ENCODE measurements at regions not wholly inside any gene's neighbourhood (a gene's known extent, or its start where the extent isn't known, plus 50 kb on each side); places are given as distances from the start of the nearest gene placed in this dataset.

GRCh38 chr9:75707191-75707590 lies 183.3 kb upstream of the PCSK5 start:
- H4K20me1 ChIP-seq (ENCODE audit: insufficient read depth, low read length, poor library complexity, severe bottlenecking) = no peaks in the 10 kb centered on the region
- no peaks in the 10 kb centered on the region for H3K9me2 ChIP-seq (replicated peaks; ENCODE audit: low read depth, low read length)
- no peak for TF ChIP-seq CTCF (conservative IDR thresholded peaks at IDR 0.05; ENCODE audit: low read length)
- no peak for TF ChIP-seq EZH2phosphoT487 (IDR thresholded peaks at IDR 0.05; ENCODE audit: borderline replicate concordance)
- H3F3A ChIP-seq (ENCODE audit: low read depth) = no peaks in the 10 kb centered on the region
- no peak overlapping the region for H2AFZ ChIP-seq (ENCODE audit: low read length)
- H3K27me3 ChIP-seq (ENCODE audit: insufficient read depth, low read length, poor library complexity, severe bottlenecking) = no peaks in the 10 kb centered on the region
- no peak overlapping the region for H3K4me2 ChIP-seq (ENCODE audit: low read depth, low read length, poor library complexity, severe bottlenecking)
- H3K9me3 ChIP-seq (ENCODE audit: insufficient read depth, low read depth, low read length) = no peaks in the 10 kb centered on the region
- no peaks in the 10 kb centered on the region for H3K36me3 ChIP-seq (ENCODE audit: insufficient read depth, low read length)
- no peaks in the 10 kb centered on the region for H3K79me2 ChIP-seq (ENCODE audit: insufficient read depth, low read length)
- no peak overlapping the region for H3K9ac ChIP-seq (ENCODE audit: low read depth, low read length, poor library complexity, severe bottlenecking)
- H3K4me3 ChIP-seq (ENCODE audit: low read length, poor library complexity, severe bottlenecking) = no peak overlapping the region
- H3K4me1 ChIP-seq (ENCODE audit: insufficient read depth, low read length, poor library complexity, severe bottlenecking) = no peaks in the 10 kb centered on the region

DNA sequence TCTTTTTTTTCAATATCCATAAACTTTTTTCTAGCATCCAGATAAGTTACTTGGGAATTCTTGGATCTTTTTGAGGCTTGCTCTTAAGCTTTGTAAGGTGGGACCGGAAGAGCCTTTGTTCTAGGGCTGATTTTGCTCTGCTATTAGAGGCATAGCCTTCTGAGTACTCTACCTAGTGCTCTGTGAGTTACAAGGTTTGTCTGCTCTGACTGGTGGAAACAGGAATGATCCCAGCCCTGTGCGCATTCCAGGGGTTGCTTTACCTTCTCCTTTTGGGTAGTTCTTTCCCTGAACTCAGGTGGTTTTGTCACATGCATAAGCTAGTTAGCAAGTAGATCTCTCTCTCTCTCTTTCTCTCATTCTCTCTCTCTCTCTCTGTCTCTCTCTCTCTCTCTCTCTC lies 180.8 kb upstream of the PCSK5 start:
- H3K9me2 ChIP-seq (replicated peaks; ENCODE audit: low read depth, low read length) = no peaks in the 10 kb centered on the region
- H3K9me3 ChIP-seq (ENCODE audit: insufficient read depth, low read depth, low read length) = no peaks in the 10 kb centered on the region
- no peak overlapping the region for H3K4me3 ChIP-seq (ENCODE audit: low read length, poor library complexity, severe bottlenecking)
- H3K36me3 ChIP-seq (ENCODE audit: insufficient read depth, low read length) = no peaks in the 10 kb centered on the region
- no peak overlapping the region for H3K4me2 ChIP-seq (ENCODE audit: low read depth, low read length, poor library complexity, severe bottlenecking)
- H3K4me1 ChIP-seq (ENCODE audit: insufficient read depth, low read length, poor library complexity, severe bottlenecking) = no peaks in the 10 kb centered on the region
- no peaks in the 10 kb centered on the region for H3K27me3 ChIP-seq (ENCODE audit: insufficient read depth, low read length, poor library complexity, severe bottlenecking)
- H4K20me1 ChIP-seq (ENCODE audit: insufficient read depth, low read length, poor library complexity, severe bottlenecking) = no peaks in the 10 kb centered on the region
- TF ChIP-seq EZH2phosphoT487 (IDR thresholded peaks at IDR 0.05; ENCODE audit: borderline replicate concordance) = no peak
- no peak for TF ChIP-seq CTCF (conservative IDR thresholded peaks at IDR 0.05; ENCODE audit: low read length)
- no peaks in the 10 kb centered on the region for H3K79me2 ChIP-seq (ENCODE audit: insufficient read depth, low read length)
- H2AFZ ChIP-seq (ENCODE audit: low read length) = no peak overlapping the region
- H3K9ac ChIP-seq (ENCODE audit: low read depth, low read length, poor library complexity, severe bottlenecking) = no peak overlapping the region
- no peaks in the 10 kb centered on the region for H3F3A ChIP-seq (ENCODE audit: low read depth)

DNA sequence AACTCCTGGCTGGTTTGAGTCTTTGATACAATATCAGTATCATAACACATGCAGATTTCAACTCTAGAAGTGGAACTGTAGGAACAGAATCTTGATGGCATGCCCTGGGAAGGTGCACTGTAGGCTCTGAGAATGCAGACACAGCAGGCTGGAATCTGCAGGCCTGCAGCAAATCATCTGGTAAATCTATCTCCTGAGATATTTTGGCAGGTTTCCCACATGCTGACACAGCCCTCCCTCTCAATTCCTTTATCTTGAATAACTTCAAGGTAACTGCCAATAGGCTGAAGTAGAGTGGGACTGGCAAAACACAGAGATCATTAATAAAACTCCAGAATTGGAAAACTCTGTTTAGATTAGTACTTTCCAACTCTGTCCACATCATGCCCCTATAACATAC lies 177.8 kb upstream of the PCSK5 start:
- Histone ChIP-seq H3K4me1 (ENCODE audit: insufficient read depth, low read length, poor library complexity, severe bottlenecking) (no peaks in the 10 kb centered on the region), H3F3A (ENCODE audit: low read depth) (no peaks in the 10 kb centered on the region), H3K9me3 (ENCODE audit: insufficient read depth, low read depth, low read length) (no peaks in the 10 kb centered on the region), H3K9me2 (replicated peaks; ENCODE audit: low read depth, low read length) (no peaks in the 10 kb centered on the region), H3K79me2 (ENCODE audit: insufficient read depth, low read length) (no peaks in the 10 kb centered on the region), H3K9ac (ENCODE audit: low read depth, low read length, poor library complexity, severe bottlenecking) (no peak overlapping the region), H3K36me3 (ENCODE audit: insufficient read depth, low read length) (no peaks in the 10 kb centered on the region), H2AFZ (ENCODE audit: low read length) (no peak overlapping the region), H4K20me1 (ENCODE audit: insufficient read depth, low read length, poor library complexity, severe bottlenecking) (no peaks in the 10 kb centered on the region), H3K4me2 (ENCODE audit: low read depth, low read length, poor library complexity, severe bottlenecking) (no peak overlapping the region), H3K27me3 (ENCODE audit: insufficient read depth, low read length, poor library complexity, severe bottlenecking) (no peaks in the 10 kb centered on the region), H3K4me3 (ENCODE audit: low read length, poor library complexity, severe bottlenecking) (no peak overlapping the region)
- no peak for TF ChIP-seq CTCF (conservative IDR thresholded peaks at IDR 0.05; ENCODE audit: low read length)
- TF ChIP-seq EZH2phosphoT487 (IDR thresholded peaks at IDR 0.05; ENCODE audit: borderline replicate concordance) = no peak

Data from Loucy (cell line).